ENCODE measurements at regions not wholly inside any gene's neighbourhood (a gene's known extent, or its start where the extent isn't known, plus 50 kb on each side); places are given as distances from the start of the nearest gene placed in this dataset.

GRCh38 chr14:105666420-105666819 is 140.0 kb downstream of the TMEM121 start:
- TF ChIP-seq CTCF (IDR thresholded peaks at IDR 0.05; ENCODE audit: low read depth, low read length): no peak
- TF ChIP-seq POLR2A (IDR thresholded peaks at IDR 0.05; ENCODE audit: extremely low read depth, insufficient read length): no peak
- no peak for TF ChIP-seq MAX (IDR thresholded peaks at IDR 0.05; ENCODE audit: low read depth, low read length)
- TF ChIP-seq MYC (IDR thresholded peaks at IDR 0.05; ENCODE audit: low read depth, low read length): no peak

Data from NB4 (cell line).